Upper lobe of left lung (tissue), 4 donors: ENCODE measurements at regions not wholly inside any gene's neighbourhood (a gene's known extent, or its start where the extent isn't known, plus 50 kb on each side); places are given as distances from the start of the nearest gene placed in this dataset.

Source experiments
- CTCF ChIP-seq, 6 experiments: fragments of 450-650 bp in 4 of 6; fragments of 200-600 bp in 2 of 6; sonication (generic) in 2 of 6; IDR thresholded peaks; one replicate each; pipeline ENCODE4 v1.5.1; 2016 to 2019; ENCODE audit warnings: antibody characterized with exemption in 6 of 6
- EP300 ChIP-seq, 4 donors: sonication (generic); formaldehyde crosslinking; IDR thresholded peaks; one replicate each; pipeline ENCODE4 v1.5.1; 2017; ENCODE audit warnings: antibody characterized with exemption in 4 of 4, control low read depth in 2 of 4
- POLR2A ChIP-seq, 4 donors: fragments of 450-650 bp; IDR thresholded peaks; one replicate each; pipeline ENCODE4 v1.5.1; 2016 to 2017; ENCODE audit warnings: antibody characterized with exemption in 4 of 4, mild to moderate bottlenecking in 2 of 4
- POLR2AphosphoS5 ChIP-seq, 2 donors: sonication (generic); formaldehyde crosslinking; IDR thresholded peaks; one replicate each; pipeline ENCODE4 v1.5.1; 2017; ENCODE audit warnings: antibody characterized with exemption in 2 of 2

- TF ChIP-seq POLR2A (IDR thresholded peaks at IDR 0.05) (no peak), CTCF (IDR thresholded peaks at IDR 0.05) (no peak), POLR2AphosphoS5 (IDR thresholded peaks at IDR 0.05) (no peak), EP300 (IDR thresholded peaks at IDR 0.05) (no peak)
Observed at GRCh38 chr3:115251509-115251908, 104.4 kb upstream of the ZBTB20 start.
